ENCODE measurements at regions not wholly inside any gene's neighbourhood (a gene's known extent, or its start where the extent isn't known, plus 50 kb on each side); places are given as distances from the start of the nearest gene placed in this dataset.

- TF ChIP-seq CTCF (IDR thresholded peaks at IDR 0.05) (no peak), POLR2A (IDR thresholded peaks at IDR 0.05) (no peak), EP300 (IDR thresholded peaks at IDR 0.05) (no peak)
These were observed 207.3 kb downstream of the KIF2B start for GRCh38 chr17:54029986-54030385.

Data from stomach (tissue), 4 donors.